GM10248 (cell line): ENCODE measurements at regions not wholly inside any gene's neighbourhood (a gene's known extent, or its start where the extent isn't known, plus 50 kb on each side); places are given as distances from the start of the nearest gene placed in this dataset.

ENCODE experiments used
- CTCF ChIA-PET: fragments of 300-600 bp; sonication (Branson Sonifier 250); formaldehyde crosslinking; extraction: SDS; loops from one replicate; lab custom pipeline; 2021; ENCODE audit warnings: antibody characterized with exemption; lab: Yijun Ruan, JAX
- POLR2A ChIA-PET: fragments of 350-650 bp; sonication (Branson Sonifier 250); formaldehyde crosslinking; extraction: SDS; loops from one replicate; lab custom pipeline; 2020; ENCODE audit warnings: antibody characterized with exemption; lab: Yijun Ruan, JAX
- DNase-seq: peaks from one replicate; pipeline ENCODE4 v3.0.0; 2012; ENCODE audit errors: extremely low spot score
- TF ChIP-seq, protein P1 (sequence below): IDR thresholded peaks from 2 replicates; pipeline ENCODE4 v1.5.1; 2012; ENCODE audit warnings: mild to moderate bottlenecking, low read depth; ENCODE audit errors: extremely low read depth, missing control alignments, control extremely low read depth

DNA sequence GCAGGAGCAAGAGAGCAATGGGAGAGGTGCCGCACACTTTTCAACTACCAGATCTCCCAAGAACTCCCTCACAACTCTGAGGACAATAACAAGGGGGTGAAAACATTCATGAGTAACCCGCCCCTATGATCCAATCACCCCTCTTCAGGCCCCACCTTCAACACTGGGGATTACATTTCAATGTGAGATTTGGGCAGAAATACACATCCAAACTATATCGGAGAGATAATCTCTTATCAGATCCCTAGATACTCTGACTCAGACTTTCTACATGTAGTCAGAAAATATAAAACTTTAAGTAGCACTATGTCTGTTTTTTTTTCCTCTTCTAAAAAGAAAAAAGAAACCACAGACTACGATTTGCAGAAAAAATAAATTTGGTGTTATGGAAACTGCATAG, 1595.9 kb upstream of the NUDT12 start:
- TF ChIP-seq, protein P1, sequence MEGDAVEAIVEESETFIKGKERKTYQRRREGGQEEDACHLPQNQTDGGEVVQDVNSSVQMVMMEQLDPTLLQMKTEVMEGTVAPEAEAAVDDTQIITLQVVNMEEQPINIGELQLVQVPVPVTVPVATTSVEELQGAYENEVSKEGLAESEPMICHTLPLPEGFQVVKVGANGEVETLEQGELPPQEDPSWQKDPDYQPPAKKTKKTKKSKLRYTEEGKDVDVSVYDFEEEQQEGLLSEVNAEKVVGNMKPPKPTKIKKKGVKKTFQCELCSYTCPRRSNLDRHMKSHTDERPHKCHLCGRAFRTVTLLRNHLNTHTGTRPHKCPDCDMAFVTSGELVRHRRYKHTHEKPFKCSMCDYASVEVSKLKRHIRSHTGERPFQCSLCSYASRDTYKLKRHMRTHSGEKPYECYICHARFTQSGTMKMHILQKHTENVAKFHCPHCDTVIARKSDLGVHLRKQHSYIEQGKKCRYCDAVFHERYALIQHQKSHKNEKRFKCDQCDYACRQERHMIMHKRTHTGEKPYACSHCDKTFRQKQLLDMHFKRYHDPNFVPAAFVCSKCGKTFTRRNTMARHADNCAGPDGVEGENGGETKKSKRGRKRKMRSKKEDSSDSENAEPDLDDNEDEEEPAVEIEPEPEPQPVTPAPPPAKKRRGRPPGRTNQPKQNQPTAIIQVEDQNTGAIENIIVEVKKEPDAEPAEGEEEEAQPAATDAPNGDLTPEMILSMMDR: no peak
- no peak for DNase-seq
- POLR2A ChIA-PET: no interaction called here
- CTCF ChIA-PET: interaction anchor here (1.4 kb wide), 1 partner anchor 9 kb away, joined by 3 read pairs; no protein-coding TSS in a partner anchor

DNA sequence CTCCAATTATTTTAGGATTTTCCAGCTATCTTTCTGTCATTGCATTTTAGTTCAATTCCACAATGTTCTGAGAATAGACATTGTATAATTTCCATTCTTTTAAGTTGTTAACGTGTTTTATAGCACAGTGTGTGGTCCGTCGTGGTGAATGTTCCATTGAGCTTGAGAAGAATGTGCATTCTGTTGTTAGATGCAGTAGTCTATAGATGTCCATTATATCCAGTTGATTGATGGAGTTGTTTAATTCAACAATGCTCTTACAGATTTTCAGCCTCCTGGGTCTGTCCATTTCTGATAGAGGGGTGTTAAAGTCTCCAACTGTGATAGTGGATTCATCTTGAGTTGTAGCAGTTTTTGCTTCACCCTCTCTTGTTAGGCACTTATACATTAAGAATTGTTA, 1587.7 kb upstream of the NUDT12 start:
- TF ChIP-seq, protein P1: no peak
- ChIA-PET POLR2A (no interaction called here), CTCF (interaction anchor here (1.5 kb wide), 1 partner anchor 8 kb away, joined by 3 read pairs; no protein-coding TSS in a partner anchor)
- DNase-seq: no peak

DNA sequence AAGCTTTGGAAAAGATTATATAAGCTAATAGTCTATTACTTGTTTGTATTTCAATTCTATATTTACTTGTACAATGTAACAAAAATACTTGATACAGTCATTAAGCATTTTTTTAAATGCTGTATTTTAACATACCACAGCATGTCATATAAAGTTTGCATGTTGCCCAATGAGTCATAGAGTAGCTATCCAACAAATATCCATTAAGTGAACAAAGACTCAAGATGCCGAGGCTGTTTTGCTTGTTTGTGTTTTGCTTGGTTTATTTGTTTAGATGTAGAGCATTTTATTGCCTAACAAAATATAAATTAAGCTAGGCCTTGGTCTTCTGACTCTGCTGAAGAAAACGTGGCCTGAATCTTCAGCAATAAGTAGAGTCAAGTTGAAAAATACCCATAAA, 1584.3 kb upstream of the NUDT12 start:
- POLR2A ChIA-PET: no interaction called here

DNA sequence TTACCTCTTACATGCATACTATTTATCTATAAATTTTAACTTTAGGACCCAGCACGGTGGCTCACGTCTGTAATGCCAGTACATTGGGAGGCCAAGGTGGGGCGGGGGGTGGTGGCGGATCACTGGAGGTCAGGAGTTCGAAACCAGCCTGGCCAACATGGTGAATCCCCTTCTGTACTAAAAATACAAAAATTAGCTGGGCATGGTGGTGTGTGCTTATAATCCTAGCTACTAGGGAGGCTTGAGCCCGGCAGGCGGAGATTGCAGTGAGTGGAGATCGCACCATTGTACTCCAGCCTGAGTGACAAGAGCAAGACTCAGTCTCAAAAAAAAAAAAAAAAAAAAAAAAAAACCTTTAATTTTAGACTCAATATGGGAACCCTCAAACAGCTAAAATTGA, 1582.6 kb upstream of the NUDT12 start:
- ChIA-PET POLR2A (no interaction called here), CTCF (no interaction called here)
- DNase-seq: no peak
- TF ChIP-seq, protein P1: no peak

More for the DNA sequence above, 1584.3 kb upstream of the NUDT12 start:
- CTCF ChIA-PET: no interaction called here
- TF ChIP-seq, protein P1: no peak
- DNase-seq: no peak

DNA sequence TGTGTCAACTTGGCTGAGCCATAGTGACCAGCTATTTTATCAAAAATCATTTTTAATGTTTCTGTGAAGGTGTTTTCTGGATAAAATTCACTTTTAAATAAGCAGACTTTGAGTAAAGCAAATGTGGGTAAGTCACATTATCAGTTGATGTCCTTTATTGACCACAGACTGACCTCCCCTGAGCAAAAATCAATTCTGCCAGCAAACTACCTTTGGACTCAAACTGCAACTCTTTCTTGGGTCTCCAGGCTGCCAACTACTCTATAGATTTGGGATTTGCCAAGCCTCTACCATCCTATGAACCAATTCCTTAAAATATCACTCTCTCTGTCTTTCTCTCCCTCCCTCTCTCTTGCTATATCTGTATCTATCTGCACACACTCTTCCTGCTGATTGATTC, 1571.7 kb upstream of the NUDT12 start:
- TF ChIP-seq, protein P1: no peak
- ChIA-PET CTCF (interaction anchor here (1.2 kb wide), 1 partner anchor 10 kb away, joined by 3 read pairs; no protein-coding TSS in a partner anchor), POLR2A (no interaction called here)
- no peak for DNase-seq

DNA sequence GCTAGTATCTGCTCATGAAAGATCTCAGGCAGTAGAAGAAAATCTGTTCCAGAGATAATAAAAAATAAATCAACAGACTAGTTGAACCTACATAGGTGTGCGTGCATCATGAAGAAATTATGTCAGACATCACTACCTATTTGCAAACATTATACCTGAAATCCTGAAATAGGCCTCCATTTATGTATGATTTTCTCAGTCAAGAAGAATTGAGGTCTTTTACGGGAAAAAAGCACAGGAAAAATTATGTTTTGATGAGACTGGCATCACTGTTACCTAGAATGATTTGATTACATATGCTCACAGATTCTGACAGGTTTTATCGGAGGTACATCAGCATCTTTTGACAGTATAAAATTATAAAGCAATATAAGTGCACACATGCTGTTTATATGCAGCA, 1570.5 kb upstream of the NUDT12 start:
- no peak for DNase-seq
- ChIA-PET POLR2A (no interaction called here), CTCF (no interaction called here)
- TF ChIP-seq, protein P1: no peak

DNA sequence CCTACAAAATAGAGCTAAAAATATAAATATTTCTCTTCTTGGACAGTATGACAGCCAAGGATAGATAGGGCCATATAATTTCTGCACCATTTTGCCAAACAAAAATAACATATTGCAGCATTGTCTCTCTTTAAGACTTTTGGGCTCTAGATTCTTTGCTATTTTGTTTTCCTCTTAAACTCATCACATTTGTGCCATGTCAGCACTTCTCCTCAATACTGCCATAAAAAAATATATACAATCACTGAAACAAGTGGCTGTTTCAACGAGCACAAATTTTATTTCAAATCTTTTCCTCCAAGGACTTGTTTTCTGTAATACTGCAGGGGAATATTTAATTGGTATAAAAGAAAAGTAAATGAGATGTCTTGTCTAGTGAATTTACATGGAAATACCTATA, 1570.0 kb upstream of the NUDT12 start:
- ChIA-PET CTCF (no interaction called here), POLR2A (no interaction called here)
- TF ChIP-seq, protein P1: no peak
- DNase-seq: no peak
